Fibroblast of lung (primary cell): ENCODE measurements at regions not wholly inside any gene's neighbourhood (a gene's known extent, or its start where the extent isn't known, plus 50 kb on each side); places are given as distances from the start of the nearest gene placed in this dataset.

Experiments
- CTCF ChIP-seq, 2 donors: IDR thresholded peaks in 1 of 2; conservative IDR thresholded peaks in 1 of 2; 1 replicate in 1 of 2; 2 replicates in 1 of 2; pipeline ENCODE4 v1.5.1; 2011 to 2012; ENCODE audit warnings: low read length in 2 of 2, control low read depth in 1 of 2, inconsistent platforms in 1 of 2, low read depth in 1 of 2, mild to moderate bottlenecking in 1 of 2
- EZH2 ChIP-seq: IDR thresholded peaks from 2 replicates; pipeline ENCODE4 v1.5.1; 2012; ENCODE audit warnings: low read length, control low read depth, mild to moderate bottlenecking; ENCODE audit errors: missing control alignments

GRCh38 chr6:148200293-148200692 is 142.3 kb upstream of the SASH1 start:
- TF ChIP-seq EZH2 (no peak), CTCF (conservative IDR thresholded peaks at IDR 0.05 in 1 of 2, IDR thresholded peaks at IDR 0.05 in 1 of 2; ENCODE audit: low read depth in 1 of 2, low read length in 2 of 2) (no peak)
